ENCODE measurements at regions not wholly inside any gene's neighbourhood (a gene's known extent, or its start where the extent isn't known, plus 50 kb on each side); places are given as distances from the start of the nearest gene placed in this dataset.

DNA sequence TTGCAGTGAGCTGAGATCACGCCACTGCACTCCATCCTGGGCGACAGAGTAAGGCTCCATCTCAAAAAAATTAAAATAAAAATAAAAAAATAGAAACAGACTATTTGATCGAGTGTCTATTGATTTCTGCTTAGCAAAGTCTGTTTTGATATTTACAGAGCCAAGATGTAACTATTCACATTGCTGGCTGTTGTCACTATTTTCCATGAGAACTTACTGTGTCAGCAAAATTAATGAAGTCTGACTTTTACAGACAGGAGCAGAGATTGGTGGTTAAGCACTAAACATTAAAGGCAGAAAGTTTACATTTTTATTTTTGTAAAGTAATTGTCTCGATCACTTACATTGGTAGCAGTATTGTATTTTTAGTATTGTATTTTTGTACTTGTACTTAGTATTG, 85.0 kb upstream of the CCDC28A start:
- TF ChIP-seq POLR2A (IDR thresholded peaks at IDR 0.05) (no peak), CTCF (IDR thresholded peaks at IDR 0.05) (no peak)
